Colonic mucosa (tissue), 4 donors: ENCODE measurements at regions not wholly inside any gene's neighbourhood (a gene's known extent, or its start where the extent isn't known, plus 50 kb on each side); places are given as distances from the start of the nearest gene placed in this dataset.

ENCODE experiments used
- DNase-seq: peaks from one replicate; pipeline ENCODE4 v3.0.0-alpha.2; 2020
- H3K27ac ChIP-seq: fragments of 200-600 bp; one replicate; pipeline ENCODE4 v1.8.0; 2021
- H3K27me3 ChIP-seq: fragments of 200-600 bp; one replicate; pipeline ENCODE4 v1.8.0; 2021
- H3K36me3 ChIP-seq: fragments of 200-600 bp; one replicate; pipeline ENCODE4 v1.8.0; 2021
- H3K4me1 ChIP-seq: fragments of 200-600 bp; one replicate; pipeline ENCODE4 v1.8.0; 2021; ENCODE audit warnings: mild to moderate bottlenecking
- H3K4me3 ChIP-seq: fragments of 200-600 bp; one replicate; pipeline ENCODE4 v1.8.0; 2021
- H3K9ac ChIP-seq, 2 donors: one replicate each; pipeline ENCODE4 v1.7.0; 2013; ENCODE audit warnings: control low read depth in 2 of 2, low read depth in 2 of 2, low read length in 2 of 2
- H3K9me3 ChIP-seq: fragments of 200-600 bp; one replicate; pipeline ENCODE4 v1.8.0; 2021
- intact Hi-C: fragments of 100-400 bp; cut with DNase I; formaldehyde crosslinking; loops from one replicate; pipeline ENCODE4 v1.14.1; 2022
- TF ChIP-seq, protein P1 (sequence below): fragments of 200-600 bp; IDR thresholded peaks from one replicate; pipeline ENCODE4 v1.8.0; 2022; ENCODE audit warnings: antibody characterized with exemption, mild to moderate bottlenecking
- donor health status: healthy.
- donor health status: DM: no; HTN: no; CAD: no.
- donor health status: DM: no; HTN: no; CAD: no.

DNA sequence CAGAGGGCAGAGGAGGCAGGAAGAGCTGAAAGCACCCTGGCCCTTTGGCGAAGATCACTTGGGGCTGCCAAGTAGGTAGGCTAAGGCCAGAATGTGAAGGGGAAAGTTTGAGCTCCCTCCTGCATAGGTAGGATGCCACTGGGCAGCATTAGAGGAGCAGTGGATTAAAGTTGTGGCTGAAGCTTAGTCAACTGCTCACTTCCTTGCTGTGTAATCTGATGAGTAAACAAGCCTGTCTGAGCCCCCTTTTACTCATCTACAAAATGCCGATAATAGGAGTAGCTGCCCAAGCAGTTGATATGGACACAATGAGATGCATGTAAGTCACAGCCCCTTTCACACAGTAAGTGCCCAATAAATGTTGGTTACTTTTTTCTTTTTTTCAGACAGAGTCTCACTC, 216.4 kb downstream of the MN1 start:
- H3K4me1 ChIP-seq: no peaks in the 10 kb centered on the region
- H3K27me3 ChIP-seq: no peaks in the 10 kb centered on the region
- TF ChIP-seq, protein P1, sequence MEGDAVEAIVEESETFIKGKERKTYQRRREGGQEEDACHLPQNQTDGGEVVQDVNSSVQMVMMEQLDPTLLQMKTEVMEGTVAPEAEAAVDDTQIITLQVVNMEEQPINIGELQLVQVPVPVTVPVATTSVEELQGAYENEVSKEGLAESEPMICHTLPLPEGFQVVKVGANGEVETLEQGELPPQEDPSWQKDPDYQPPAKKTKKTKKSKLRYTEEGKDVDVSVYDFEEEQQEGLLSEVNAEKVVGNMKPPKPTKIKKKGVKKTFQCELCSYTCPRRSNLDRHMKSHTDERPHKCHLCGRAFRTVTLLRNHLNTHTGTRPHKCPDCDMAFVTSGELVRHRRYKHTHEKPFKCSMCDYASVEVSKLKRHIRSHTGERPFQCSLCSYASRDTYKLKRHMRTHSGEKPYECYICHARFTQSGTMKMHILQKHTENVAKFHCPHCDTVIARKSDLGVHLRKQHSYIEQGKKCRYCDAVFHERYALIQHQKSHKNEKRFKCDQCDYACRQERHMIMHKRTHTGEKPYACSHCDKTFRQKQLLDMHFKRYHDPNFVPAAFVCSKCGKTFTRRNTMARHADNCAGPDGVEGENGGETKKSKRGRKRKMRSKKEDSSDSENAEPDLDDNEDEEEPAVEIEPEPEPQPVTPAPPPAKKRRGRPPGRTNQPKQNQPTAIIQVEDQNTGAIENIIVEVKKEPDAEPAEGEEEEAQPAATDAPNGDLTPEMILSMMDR: no peak
- no peak for DNase-seq
- H3K27ac ChIP-seq: no peak overlapping the region
- no peak overlapping the region for H3K9ac ChIP-seq
- intact Hi-C loops: no loop called here
- no peak overlapping the region for H3K4me3 ChIP-seq
- H3K9me3 ChIP-seq: no peaks in the 10 kb centered on the region
- no peaks in the 10 kb centered on the region for H3K36me3 ChIP-seq

DNA sequence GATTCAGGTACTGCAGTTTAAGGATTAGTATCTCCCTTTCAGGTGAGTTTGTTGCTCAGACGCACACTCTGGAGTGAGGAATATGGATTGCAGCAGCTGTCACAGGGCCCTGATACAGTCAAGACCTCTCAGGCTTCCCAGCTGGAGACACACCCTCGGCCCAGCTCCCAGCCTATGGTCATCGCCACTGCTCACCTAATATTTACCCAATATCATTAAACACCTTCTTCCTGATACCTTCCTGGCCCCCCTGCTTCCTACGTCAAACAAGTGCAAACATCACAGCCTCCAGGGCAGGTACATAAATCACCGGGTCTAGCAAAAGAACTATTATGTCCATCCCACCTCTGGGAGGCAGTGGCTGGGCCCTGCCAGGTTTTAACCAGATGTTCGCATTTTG, 213.3 kb downstream of the MN1 start:
- no peaks in the 10 kb centered on the region for H3K9me3 ChIP-seq
- H3K4me3 ChIP-seq: no peak overlapping the region
- TF ChIP-seq, protein P1: no peak
- no peaks in the 10 kb centered on the region for H3K27me3 ChIP-seq
- no peaks in the 10 kb centered on the region for H3K4me1 ChIP-seq
- H3K36me3 ChIP-seq: no peaks in the 10 kb centered on the region
- H3K27ac ChIP-seq: no peak overlapping the region
- intact Hi-C loops: no loop called here
- DNase-seq: no peak
- H3K9ac ChIP-seq: no peak overlapping the region

DNA sequence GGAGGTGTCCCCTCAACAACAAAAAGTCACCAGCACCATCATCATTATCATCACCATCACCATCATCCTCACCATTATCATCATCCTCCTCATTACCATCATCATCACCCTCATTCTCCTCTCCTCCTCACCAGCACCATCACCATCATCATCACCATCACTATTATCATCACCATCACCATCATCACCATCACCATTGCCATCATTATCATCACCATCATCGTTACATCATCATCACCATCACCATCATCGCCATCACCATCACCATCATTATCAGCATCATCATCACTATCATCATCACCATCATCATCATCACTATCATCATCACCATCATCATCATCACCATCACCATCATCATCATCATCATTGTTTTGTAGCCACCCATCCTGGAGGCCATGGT, 212.6 kb downstream of the MN1 start:
- H3K4me1 ChIP-seq: no peaks in the 10 kb centered on the region
- no peak overlapping the region for H3K9ac ChIP-seq
- H3K4me3 ChIP-seq: no peak overlapping the region
- no peak for DNase-seq
- H3K9me3 ChIP-seq: no peaks in the 10 kb centered on the region
- H3K27ac ChIP-seq: no peak overlapping the region
- H3K27me3 ChIP-seq: no peaks in the 10 kb centered on the region
- intact Hi-C loops: no loop called here
- TF ChIP-seq, protein P1: no peak
- H3K36me3 ChIP-seq: no peaks in the 10 kb centered on the region

DNA sequence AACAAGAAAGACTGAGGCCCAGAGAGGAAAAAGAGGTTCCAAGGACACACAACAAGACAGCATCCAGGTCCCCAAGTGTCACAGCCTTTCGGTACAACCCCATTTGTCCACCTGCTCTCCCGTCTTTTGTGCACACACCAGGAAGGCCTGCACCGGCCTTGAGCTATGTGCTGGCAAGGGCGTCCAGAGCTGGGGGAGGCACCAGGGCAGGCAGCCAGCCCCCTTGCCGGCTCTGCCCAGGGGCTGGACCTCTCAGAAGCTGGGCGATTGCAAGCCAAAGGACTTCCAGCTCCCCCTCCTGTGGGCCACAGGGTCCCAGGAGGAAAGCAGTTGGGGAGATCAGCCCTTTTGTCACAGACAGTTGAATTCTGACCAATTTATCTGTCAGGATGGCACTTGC, 210.5 kb downstream of the MN1 start:
- Histone ChIP-seq H3K4me3 (no peak overlapping the region), H3K27me3 (no peaks in the 10 kb centered on the region), H3K27ac (no peak overlapping the region), H3K4me1 (no peaks in the 10 kb centered on the region), H3K9me3 (no peaks in the 10 kb centered on the region), H3K36me3 (no peaks in the 10 kb centered on the region), H3K9ac (no peak overlapping the region)
- TF ChIP-seq, protein P1: no peak
- intact Hi-C loops: no loop called here
- DNase-seq: no peak

- Histone ChIP-seq H3K27me3 (no peaks in the 10 kb centered on the region), H3K9ac (no peak overlapping the region), H3K4me3 (no peak overlapping the region), H3K36me3 (no peaks in the 10 kb centered on the region), H3K27ac (no peak overlapping the region), H3K4me1 (no peaks in the 10 kb centered on the region), H3K9me3 (no peaks in the 10 kb centered on the region)
- intact Hi-C loops: no loop called here
- no peak for DNase-seq
- TF ChIP-seq, protein P1: no peak
Observed at GRCh38 chr22:27593378-27593777, 208.2 kb downstream of the MN1 start.

DNA sequence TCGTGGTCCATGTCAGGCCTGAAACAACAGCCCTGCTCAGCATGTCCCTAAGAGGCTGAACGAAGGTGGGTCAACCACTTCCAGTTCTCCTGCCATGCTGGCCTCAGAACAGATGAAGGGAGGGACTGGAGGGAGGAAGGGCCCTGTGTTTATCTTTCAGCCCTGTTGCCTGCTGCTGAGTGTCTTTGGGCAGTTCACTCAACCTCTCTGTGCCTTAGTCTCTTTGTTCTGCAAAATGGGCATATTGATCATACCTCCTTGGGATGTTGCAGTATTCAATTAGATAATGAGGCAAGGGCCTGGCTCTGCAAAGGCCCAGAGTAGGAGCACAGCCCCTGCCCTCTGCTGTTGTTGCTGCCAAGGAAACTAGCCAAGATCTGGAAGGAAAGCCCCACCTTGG, 207.5 kb downstream of the MN1 start:
- DNase-seq: no peak
- intact Hi-C loops: no loop called here
- no peaks in the 10 kb centered on the region for H3K9me3 ChIP-seq
- H3K4me1 ChIP-seq: no peaks in the 10 kb centered on the region
- no peak overlapping the region for H3K27ac ChIP-seq
- H3K9ac ChIP-seq: no peak overlapping the region
- TF ChIP-seq, protein P1: no peak
- no peaks in the 10 kb centered on the region for H3K36me3 ChIP-seq
- no peak overlapping the region for H3K4me3 ChIP-seq
- no peaks in the 10 kb centered on the region for H3K27me3 ChIP-seq
